ENCODE measurements at regions not wholly inside any gene's neighbourhood (a gene's known extent, or its start where the extent isn't known, plus 50 kb on each side); places are given as distances from the start of the nearest gene placed in this dataset.

GRCh38 chrX:151814767-151815166 lies 80.2 kb downstream of the CNGA2 start:
- no peak overlapping the region for H3K9ac ChIP-seq (ENCODE audit: insufficient read depth in 1 of 2, low read length in 2 of 2)
- H3K4me1 ChIP-seq (ENCODE audit: control insufficient read depth in 5 of 5, insufficient read depth in 5 of 5, low read length in 5 of 5) = no peaks in the 10 kb centered on the region
- ATAC-seq (ENCODE audit: insufficient read depth, low FRiP score) = no peak
- no peak overlapping the region for H3K27ac ChIP-seq (ENCODE audit: low read depth in 1 of 2, low read length in 1 of 2)
- H3K36me3 ChIP-seq (ENCODE audit: control insufficient read depth in 4 of 4, insufficient read depth in 4 of 4, low read length in 4 of 4) = no peaks in the 10 kb centered on the region
- WGBS, 2 donors = 90 to 91% methylated on average over 1 of the region's 1 CpG
- DNase-seq = no peak
- H3K9me3 ChIP-seq (ENCODE audit: control insufficient read depth in 4 of 4, insufficient read depth in 3 of 4, low read length in 3 of 4) = peaks cover 0 to 5% (median 0%) of the 10 kb centered on the region in 4 donors
- TF ChIP-seq CTCF (IDR thresholded peaks at IDR 0.05; ENCODE audit: control extremely low read depth, extremely low read depth) = no peak
- peaks cover 0 to 2% (median 0%) of the 10 kb centered on the region in 3 donors for H3K27me3 ChIP-seq (ENCODE audit: control insufficient read depth in 3 of 3, insufficient read depth in 3 of 3, low read length in 2 of 3)
- H3K4me3 ChIP-seq = no peak overlapping the region

GRCh38 chrX:151815398-151815797 lies 80.9 kb downstream of the CNGA2 start:
- WGBS, 2 donors = 81 to 91% methylated on average over 2 of the region's 2 CpGs
- TF ChIP-seq CTCF (IDR thresholded peaks at IDR 0.05; ENCODE audit: control extremely low read depth, extremely low read depth) = no peak
- Histone ChIP-seq H3K36me3 (ENCODE audit: control insufficient read depth in 4 of 4, insufficient read depth in 4 of 4, low read length in 4 of 4) (no peaks in the 10 kb centered on the region), H3K27me3 (ENCODE audit: control insufficient read depth in 3 of 3, insufficient read depth in 3 of 3, low read length in 2 of 3) (peaks cover 0 to 2% (median 0%) of the 10 kb centered on the region in 3 donors), H3K9me3 (ENCODE audit: control insufficient read depth in 4 of 4, insufficient read depth in 3 of 4, low read length in 3 of 4) (peaks cover 0 to 5% (median 0%) of the 10 kb centered on the region in 4 donors), H3K4me3 (no peak overlapping the region), H3K9ac (ENCODE audit: insufficient read depth in 1 of 2, low read length in 2 of 2) (no peak overlapping the region), H3K27ac (ENCODE audit: low read depth in 1 of 2, low read length in 1 of 2) (no peak overlapping the region), H3K4me1 (ENCODE audit: control insufficient read depth in 5 of 5, insufficient read depth in 5 of 5, low read length in 5 of 5) (no peaks in the 10 kb centered on the region)
- ATAC-seq (ENCODE audit: insufficient read depth, low FRiP score) = no peak
- DNase-seq = peak in 1 of 3 donors; percentile 5

GRCh38 chrX:151816934-151817333 lies 82.4 kb downstream of the CNGA2 start:
- TF ChIP-seq CTCF (IDR thresholded peaks at IDR 0.05; ENCODE audit: control extremely low read depth, extremely low read depth) = no peak
- Histone ChIP-seq H3K9ac (ENCODE audit: insufficient read depth in 1 of 2, low read length in 2 of 2) (no peak overlapping the region), H3K9me3 (ENCODE audit: control insufficient read depth in 4 of 4, insufficient read depth in 3 of 4, low read length in 3 of 4) (peaks cover 0 to 3% (median 0%) of the 10 kb centered on the region in 4 donors), H3K27me3 (ENCODE audit: control insufficient read depth in 3 of 3, insufficient read depth in 3 of 3, low read length in 2 of 3) (no peaks in the 10 kb centered on the region), H3K4me3 (no peak overlapping the region), H3K4me1 (ENCODE audit: control insufficient read depth in 5 of 5, insufficient read depth in 5 of 5, low read length in 5 of 5) (no peaks in the 10 kb centered on the region), H3K27ac (ENCODE audit: low read depth in 1 of 2, low read length in 1 of 2) (no peak overlapping the region), H3K36me3 (ENCODE audit: control insufficient read depth in 4 of 4, insufficient read depth in 4 of 4, low read length in 4 of 4) (no peaks in the 10 kb centered on the region)
- DNase-seq = no peak
- 13 to 39% methylated on average over 2 of the region's 2 CpGs for WGBS, 2 donors
- ATAC-seq (ENCODE audit: insufficient read depth, low FRiP score) = no peak

GRCh38 chrX:151818828-151819227 lies 84.3 kb downstream of the CNGA2 start:
- no peak overlapping the region for H3K9ac ChIP-seq (ENCODE audit: insufficient read depth in 1 of 2, low read length in 2 of 2)
- ATAC-seq (ENCODE audit: insufficient read depth, low FRiP score) (no peak), DNase-seq (no peak)
- H3K36me3 ChIP-seq (ENCODE audit: control insufficient read depth in 4 of 4, insufficient read depth in 4 of 4, low read length in 4 of 4) = no peaks in the 10 kb centered on the region
- H3K9me3 ChIP-seq (ENCODE audit: control insufficient read depth in 4 of 4, insufficient read depth in 3 of 4, low read length in 3 of 4) = peaks cover 0 to 3% (median 0%) of the 10 kb centered on the region in 4 donors
- no peaks in the 10 kb centered on the region for H3K4me1 ChIP-seq (ENCODE audit: control insufficient read depth in 5 of 5, insufficient read depth in 5 of 5, low read length in 5 of 5)
- no peak for TF ChIP-seq CTCF (IDR thresholded peaks at IDR 0.05; ENCODE audit: control extremely low read depth, extremely low read depth)
- no peak overlapping the region for H3K4me3 ChIP-seq
- H3K27ac ChIP-seq (ENCODE audit: low read depth in 1 of 2, low read length in 1 of 2) = no peak overlapping the region
- 63 to 73% methylated on average over 2 of the region's 2 CpGs for WGBS, 2 donors
- no peaks in the 10 kb centered on the region for H3K27me3 ChIP-seq (ENCODE audit: control insufficient read depth in 3 of 3, insufficient read depth in 3 of 3, low read length in 2 of 3)
